ENCODE measurements at regions not wholly inside any gene's neighbourhood (a gene's known extent, or its start where the extent isn't known, plus 50 kb on each side); places are given as distances from the start of the nearest gene placed in this dataset.

DNA sequence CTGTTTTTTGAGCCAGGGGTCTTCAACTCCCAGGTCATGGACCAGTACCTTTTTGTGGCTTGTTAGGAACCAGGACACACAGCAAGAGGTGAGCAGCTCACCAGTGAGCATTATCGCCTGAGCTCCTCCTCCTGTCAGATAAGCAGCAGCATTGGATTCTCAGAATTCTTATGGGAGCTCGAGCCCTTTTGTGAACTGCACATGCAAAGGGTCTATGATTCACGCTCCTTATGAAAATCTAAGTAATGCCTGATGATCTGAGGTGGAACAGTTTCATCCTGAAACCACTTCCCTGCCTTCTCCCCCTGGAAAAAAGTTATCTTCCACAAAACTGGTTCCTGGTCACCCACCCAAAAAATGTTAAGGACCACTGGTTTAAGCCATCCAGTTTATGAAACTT is 1047.6 kb downstream of the OTOL1 start:
- no peaks in the 10 kb centered on the region for H3K27me3 Mint-ChIP-seq (ENCODE audit: low read depth)
- no peaks in the 10 kb centered on the region for H3K4me1 Mint-ChIP-seq
- no peak for TF ChIP-seq CTCF (conservative IDR thresholded peaks at IDR 0.05)
- H3K4me3 Mint-ChIP-seq = no peak overlapping the region
- no peaks in the 10 kb centered on the region for H3K36me3 Mint-ChIP-seq (ENCODE audit: low read depth)
- DNase-seq (ENCODE audit: low read depth, low spot score) = no peak
- no peak overlapping the region for H3K27ac Mint-ChIP-seq (ENCODE audit: unreplicated experiment)
- H3K9me3 Mint-ChIP-seq = no peaks in the 10 kb centered on the region

- Mint-ChIP-seq H3K4me1 (no peaks in the 10 kb centered on the region), H3K36me3 (ENCODE audit: low read depth) (peaks cover 2% of the 10 kb centered on the region), H3K27ac (ENCODE audit: unreplicated experiment) (no peak overlapping the region), H3K9me3 (peaks cover 4% of the 10 kb centered on the region), H3K4me3 (no peak overlapping the region), H3K27me3 (ENCODE audit: low read depth) (no peaks in the 10 kb centered on the region)
- no peak for TF ChIP-seq CTCF (conservative IDR thresholded peaks at IDR 0.05)
- no peak for DNase-seq (ENCODE audit: low read depth, low spot score)
Observed at GRCh38 chr3:162546910-162547309, 1050.3 kb downstream of the OTOL1 start.

- TF ChIP-seq CTCF (conservative IDR thresholded peaks at IDR 0.05) = no peak
- Mint-ChIP-seq H3K36me3 (ENCODE audit: low read depth) (peaks cover 2% of the 10 kb centered on the region), H3K4me1 (no peaks in the 10 kb centered on the region), H3K27me3 (ENCODE audit: low read depth) (no peaks in the 10 kb centered on the region), H3K27ac (ENCODE audit: unreplicated experiment) (no peak overlapping the region), H3K9me3 (peaks cover 4% of the 10 kb centered on the region), H3K4me3 (no peak overlapping the region)
- DNase-seq (ENCODE audit: low read depth, low spot score) = no peak
Observed at GRCh38 chr3:162547321-162547720, 1050.7 kb downstream of the OTOL1 start.

DNA sequence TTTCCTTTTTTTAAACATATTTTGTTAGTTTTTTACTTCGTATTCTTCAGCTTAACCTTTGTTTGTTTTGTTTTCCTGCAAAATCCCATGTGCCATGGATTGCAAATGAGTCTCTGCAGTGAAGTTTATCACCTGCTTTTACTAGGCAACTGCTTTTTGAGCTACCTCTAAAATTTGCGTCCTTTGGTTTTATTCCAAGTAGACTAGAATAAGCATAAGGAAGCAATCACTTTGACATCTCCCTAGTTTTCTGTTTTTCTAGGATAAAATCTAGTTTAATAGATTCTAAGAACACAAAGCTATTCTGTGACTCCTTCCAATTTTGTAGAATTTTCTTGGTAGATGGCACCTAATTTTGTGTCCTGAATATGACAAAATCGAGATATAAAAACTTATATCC is 1059.2 kb downstream of the OTOL1 start:
- H3K4me3 Mint-ChIP-seq = no peak overlapping the region
- no peaks in the 10 kb centered on the region for H3K9me3 Mint-ChIP-seq
- H3K36me3 Mint-ChIP-seq (ENCODE audit: low read depth) = no peaks in the 10 kb centered on the region
- DNase-seq (ENCODE audit: low read depth, low spot score) = no peak
- H3K4me1 Mint-ChIP-seq = no peaks in the 10 kb centered on the region
- H3K27ac Mint-ChIP-seq (ENCODE audit: unreplicated experiment) = no peak overlapping the region
- no peak for TF ChIP-seq CTCF (conservative IDR thresholded peaks at IDR 0.05)
- no peaks in the 10 kb centered on the region for H3K27me3 Mint-ChIP-seq (ENCODE audit: low read depth)

GRCh38 chr3:162558016-162558415 is 1061.4 kb downstream of the OTOL1 start:
- no peak overlapping the region for H3K27ac Mint-ChIP-seq (ENCODE audit: unreplicated experiment)
- H3K4me3 Mint-ChIP-seq = no peak overlapping the region
- no peaks in the 10 kb centered on the region for H3K9me3 Mint-ChIP-seq
- no peaks in the 10 kb centered on the region for H3K27me3 Mint-ChIP-seq (ENCODE audit: low read depth)
- no peaks in the 10 kb centered on the region for H3K4me1 Mint-ChIP-seq
- no peak for DNase-seq (ENCODE audit: low read depth, low spot score)
- no peaks in the 10 kb centered on the region for H3K36me3 Mint-ChIP-seq (ENCODE audit: low read depth)
- TF ChIP-seq CTCF (conservative IDR thresholded peaks at IDR 0.05) = no peak

- no peaks in the 10 kb centered on the region for H3K4me1 Mint-ChIP-seq
- H3K36me3 Mint-ChIP-seq (ENCODE audit: low read depth) = no peaks in the 10 kb centered on the region
- H3K27ac Mint-ChIP-seq (ENCODE audit: unreplicated experiment) = no peak overlapping the region
- no peaks in the 10 kb centered on the region for H3K27me3 Mint-ChIP-seq (ENCODE audit: low read depth)
- H3K9me3 Mint-ChIP-seq = peaks cover 5% of the 10 kb centered on the region
- H3K4me3 Mint-ChIP-seq = no peak overlapping the region
- TF ChIP-seq CTCF (conservative IDR thresholded peaks at IDR 0.05) = no peak
- no peak for DNase-seq (ENCODE audit: low read depth, low spot score)
Observed at GRCh38 chr3:162568706-162569105, 1072.1 kb downstream of the OTOL1 start.

Data from neural crest cell (in vitro differentiated cells).